ENCODE measurements at regions not wholly inside any gene's neighbourhood (a gene's known extent, or its start where the extent isn't known, plus 50 kb on each side); places are given as distances from the start of the nearest gene placed in this dataset.

DNA sequence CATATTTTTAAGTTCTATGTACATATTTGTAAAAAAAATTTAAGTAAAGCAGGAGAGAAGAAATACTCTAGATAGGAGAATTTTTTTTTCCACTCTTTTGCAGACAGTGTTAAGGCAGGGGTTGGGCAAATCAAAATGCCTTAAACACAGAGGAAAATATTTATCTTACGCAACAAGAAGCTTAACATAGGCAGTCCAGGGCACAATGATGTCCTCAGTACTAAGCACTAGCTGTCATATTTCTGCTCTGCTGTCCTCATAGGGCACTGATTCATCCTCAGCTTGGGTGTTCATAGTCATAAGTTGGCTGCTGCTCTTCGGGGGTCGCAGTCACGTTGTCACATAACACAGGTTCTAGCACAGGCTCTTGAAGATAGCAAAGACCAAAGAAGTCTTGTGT, 247.4 kb downstream of the PTBP2 start:
- CTCF ChIA-PET = interaction anchor here (0.6 to 1.6 kb wide), 4 partner anchors 10 to 125 kb away, joined by 3 to 5 read pairs (median 4); no protein-coding TSS in a partner anchor
- no peak for DNase-seq (ENCODE audit: low read depth)
- TF ChIP-seq, protein P1, sequence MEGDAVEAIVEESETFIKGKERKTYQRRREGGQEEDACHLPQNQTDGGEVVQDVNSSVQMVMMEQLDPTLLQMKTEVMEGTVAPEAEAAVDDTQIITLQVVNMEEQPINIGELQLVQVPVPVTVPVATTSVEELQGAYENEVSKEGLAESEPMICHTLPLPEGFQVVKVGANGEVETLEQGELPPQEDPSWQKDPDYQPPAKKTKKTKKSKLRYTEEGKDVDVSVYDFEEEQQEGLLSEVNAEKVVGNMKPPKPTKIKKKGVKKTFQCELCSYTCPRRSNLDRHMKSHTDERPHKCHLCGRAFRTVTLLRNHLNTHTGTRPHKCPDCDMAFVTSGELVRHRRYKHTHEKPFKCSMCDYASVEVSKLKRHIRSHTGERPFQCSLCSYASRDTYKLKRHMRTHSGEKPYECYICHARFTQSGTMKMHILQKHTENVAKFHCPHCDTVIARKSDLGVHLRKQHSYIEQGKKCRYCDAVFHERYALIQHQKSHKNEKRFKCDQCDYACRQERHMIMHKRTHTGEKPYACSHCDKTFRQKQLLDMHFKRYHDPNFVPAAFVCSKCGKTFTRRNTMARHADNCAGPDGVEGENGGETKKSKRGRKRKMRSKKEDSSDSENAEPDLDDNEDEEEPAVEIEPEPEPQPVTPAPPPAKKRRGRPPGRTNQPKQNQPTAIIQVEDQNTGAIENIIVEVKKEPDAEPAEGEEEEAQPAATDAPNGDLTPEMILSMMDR (IDR thresholded peaks at IDR 0.05; ENCODE audit: insufficient read depth, low read depth, low read length) = no peak
- Histone ChIP-seq H3K36me3 (ENCODE audit: control insufficient read depth, insufficient read depth, low read length) (no peaks in the 10 kb centered on the region), H3K27me3 (ENCODE audit: control insufficient read depth, insufficient read depth, low read length) (no peaks in the 10 kb centered on the region), H3K4me3 (ENCODE audit: low read depth, low read length) (no peak overlapping the region)
- POLR2A ChIA-PET = no interaction called here

DNA sequence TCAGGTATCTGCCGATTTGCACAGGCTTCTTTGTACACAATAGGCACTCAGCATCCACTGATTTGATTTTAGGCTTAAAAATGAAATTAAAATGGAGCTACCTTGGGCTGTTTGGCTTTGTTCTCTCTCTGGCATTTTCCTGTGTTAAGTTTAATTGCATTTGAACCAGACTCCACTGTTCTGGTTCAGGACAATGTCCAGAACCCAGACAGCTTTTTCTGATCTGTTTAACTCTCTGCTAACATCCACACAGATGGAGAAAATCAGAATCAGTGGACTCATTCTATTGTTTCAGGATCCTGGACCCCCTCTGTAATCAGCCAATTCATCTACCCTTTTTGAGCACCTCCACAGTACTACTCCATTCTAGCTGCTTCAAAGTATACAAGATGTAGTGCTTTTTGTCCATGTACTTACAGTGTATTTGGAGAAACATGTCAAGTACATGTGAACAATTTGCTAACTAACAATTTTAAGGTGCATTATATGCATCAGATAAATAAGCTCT, 248.1 kb downstream of the PTBP2 start:
- ChIA-PET POLR2A (no interaction called here), CTCF (interaction anchor here (0.7 to 1.6 kb wide), 3 partner anchors 12 to 556 kb away, joined by 3 to 5 read pairs (median 3); no protein-coding TSS in a partner anchor)
- TF ChIP-seq, protein P1 (IDR thresholded peaks at IDR 0.05; ENCODE audit: insufficient read depth, low read depth, low read length) = no peak
- Histone ChIP-seq H3K4me3 (ENCODE audit: low read depth, low read length) (no peak overlapping the region), H3K27me3 (ENCODE audit: control insufficient read depth, insufficient read depth, low read length) (no peaks in the 10 kb centered on the region), H3K36me3 (ENCODE audit: control insufficient read depth, insufficient read depth, low read length) (no peaks in the 10 kb centered on the region)
- DNase-seq (ENCODE audit: low read depth) = no peak

DNA sequence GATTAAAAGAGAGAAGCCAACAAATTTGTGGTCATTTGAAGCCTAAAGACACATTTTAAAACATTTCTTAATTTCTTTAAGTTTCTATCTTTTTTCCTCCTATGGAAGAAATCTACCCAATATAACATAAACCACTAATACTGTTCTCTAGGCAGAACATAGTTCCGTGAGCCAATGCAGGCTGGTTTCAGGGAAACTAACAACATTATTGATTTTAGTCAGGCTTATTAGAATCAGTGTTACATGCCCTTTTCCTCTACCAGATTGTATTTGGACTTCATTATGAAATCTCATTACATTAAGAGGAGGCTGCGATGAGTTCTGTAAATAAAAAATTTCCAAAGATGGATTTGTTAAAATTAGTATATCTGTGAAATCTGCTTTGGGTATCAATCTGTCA, 249.9 kb downstream of the PTBP2 start:
- Histone ChIP-seq H3K4me3 (ENCODE audit: low read depth, low read length) (no peak overlapping the region), H3K36me3 (ENCODE audit: control insufficient read depth, insufficient read depth, low read length) (no peaks in the 10 kb centered on the region), H3K27me3 (ENCODE audit: control insufficient read depth, insufficient read depth, low read length) (no peaks in the 10 kb centered on the region)
- ChIA-PET CTCF (no interaction called here), POLR2A (no interaction called here)
- no peak for DNase-seq (ENCODE audit: low read depth)
- TF ChIP-seq, protein P1 (IDR thresholded peaks at IDR 0.05; ENCODE audit: insufficient read depth, low read depth, low read length) = no peak

DNA sequence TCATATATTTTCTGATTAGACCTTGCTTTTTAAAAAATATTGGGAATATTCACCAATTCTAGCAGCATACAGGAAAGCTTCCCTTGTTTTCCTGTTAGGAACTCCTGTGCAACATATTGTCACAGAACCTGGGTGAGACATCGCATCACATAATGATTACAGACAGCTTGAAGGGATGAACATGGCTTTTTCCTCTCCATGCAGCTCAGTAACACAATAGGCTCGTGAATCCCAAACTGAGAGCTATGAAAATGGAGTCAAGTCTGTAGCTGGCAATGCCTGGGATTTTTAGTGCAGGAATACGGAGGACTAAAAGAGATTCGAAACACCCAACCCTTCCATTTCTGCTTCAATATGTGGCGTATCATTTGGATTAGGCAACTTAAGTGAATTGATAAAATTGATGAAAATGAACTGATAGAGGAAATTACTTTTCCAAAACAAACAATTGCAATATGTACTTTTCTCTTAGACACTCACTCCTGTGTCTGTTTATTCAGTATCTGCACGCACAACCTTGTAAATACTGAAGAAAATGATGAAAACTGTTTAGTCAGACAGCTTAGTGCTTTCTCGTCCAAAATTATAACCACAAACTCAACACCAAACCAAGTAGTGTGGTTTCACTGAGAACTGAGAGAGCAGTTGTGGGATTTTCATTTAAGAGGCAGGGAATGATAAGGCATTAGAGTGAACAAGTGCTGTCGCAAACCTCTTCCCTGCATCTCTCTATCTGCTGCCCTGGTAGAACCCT, 250.4 kb downstream of the PTBP2 start:
- Histone ChIP-seq H3K36me3 (ENCODE audit: control insufficient read depth, insufficient read depth, low read length) (no peaks in the 10 kb centered on the region), H3K27me3 (ENCODE audit: control insufficient read depth, insufficient read depth, low read length) (no peaks in the 10 kb centered on the region), H3K4me3 (ENCODE audit: low read depth, low read length) (no peak overlapping the region)
- ChIA-PET POLR2A (no interaction called here), CTCF (no interaction called here)
- TF ChIP-seq, protein P1 (IDR thresholded peaks at IDR 0.05; ENCODE audit: insufficient read depth, low read depth, low read length) = no peak
- no peak for DNase-seq (ENCODE audit: low read depth)

DNA sequence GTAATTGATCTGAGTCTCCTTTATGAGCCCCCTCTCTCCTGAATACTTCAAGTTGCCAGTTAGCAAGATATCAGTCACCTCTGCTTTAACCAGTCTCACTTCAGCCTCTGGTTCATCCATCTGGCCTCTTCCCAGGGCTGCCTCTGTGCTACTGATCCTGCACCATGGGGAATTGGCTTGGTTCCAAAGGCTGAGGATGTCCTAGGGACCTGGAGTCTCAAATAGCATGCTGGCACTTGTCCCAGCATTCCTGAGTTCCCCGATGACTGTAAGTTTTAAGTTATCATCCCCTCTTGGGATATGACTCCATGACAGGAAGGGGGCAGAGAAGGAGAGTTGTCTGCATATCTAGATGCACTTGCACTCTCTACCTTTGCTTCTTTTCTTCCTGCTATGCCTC, 252.0 kb downstream of the PTBP2 start:
- ChIA-PET CTCF (no interaction called here), POLR2A (no interaction called here)
- TF ChIP-seq, protein P1 (IDR thresholded peaks at IDR 0.05; ENCODE audit: insufficient read depth, low read depth, low read length) = no peak
- DNase-seq (ENCODE audit: low read depth) = no peak
- no peaks in the 10 kb centered on the region for H3K36me3 ChIP-seq (ENCODE audit: control insufficient read depth, insufficient read depth, low read length)
- H3K27me3 ChIP-seq (ENCODE audit: control insufficient read depth, insufficient read depth, low read length) = no peaks in the 10 kb centered on the region
- no peak overlapping the region for H3K4me3 ChIP-seq (ENCODE audit: low read depth, low read length)
